Keratinocyte (primary cell): ENCODE measurements at regions not wholly inside any gene's neighbourhood (a gene's known extent, or its start where the extent isn't known, plus 50 kb on each side); places are given as distances from the start of the nearest gene placed in this dataset.

Experiments used
- CTCF ChIP-seq, 3 experiments: IDR thresholded peaks in 1 of 3; conservative IDR thresholded peaks in 1 of 3; optimal IDR thresholded peaks in 1 of 3; 2 replicates in 2 of 3; 3 replicates in 1 of 3; pipeline versions ENCODE3 to v1.5.1; 2011; ENCODE audit warnings: low read length in 3 of 3, mild to moderate bottlenecking in 3 of 3, moderate library complexity in 2 of 3, control low read depth in 1 of 3, inconsistent platforms in 1 of 3; ENCODE audit not compliant: insufficient read depth in 2 of 3; ENCODE audit errors: extremely low read depth in 1 of 3
- EZH2 ChIP-seq: IDR thresholded peaks from one replicate; pipeline ENCODE4 v1.6.1; 2012; ENCODE audit warnings: inconsistent platforms, mild to moderate bottlenecking, low read length, moderate library complexity

GRCh38 chr10:31125789-31126188, 94.1 kb upstream of the ZNF438 start:
- TF ChIP-seq CTCF (optimal IDR thresholded peaks at IDR 0.05 in 1 of 3, IDR thresholded peaks at IDR 0.05 in 1 of 3, conservative IDR thresholded peaks at IDR 0.05 in 1 of 3; ENCODE audit: extremely low read depth in 1 of 3, insufficient read depth in 2 of 3, low read length in 3 of 3) (no peak), EZH2 (no peak)
